ENCODE measurements at regions not wholly inside any gene's neighbourhood (a gene's known extent, or its start where the extent isn't known, plus 50 kb on each side); places are given as distances from the start of the nearest gene placed in this dataset.

- in situ Hi-C loops (cut with HindIII; ENCODE audit: low sequenced_read_pairs) = no loop called here
- no peak for DNase-seq (ENCODE audit: low read depth)
- H3K4me3 ChIP-seq (ENCODE audit: low read depth, low read length) = no peak overlapping the region
- TF ChIP-seq CTCF (IDR thresholded peaks at IDR 0.05; ENCODE audit: low read depth, low read length, missing control alignments) = no peak
These were observed 1066.9 kb upstream of the TENM3 start for GRCh38 chr4:181176306-181176705.

GRCh38 chr4:181181331-181181730, 1061.9 kb upstream of the TENM3 start:
- no peak overlapping the region for H3K4me3 ChIP-seq (ENCODE audit: low read depth, low read length)

GRCh38 chr4:181189751-181190150, 1053.5 kb upstream of the TENM3 start:
- in situ Hi-C loops (cut with HindIII; ENCODE audit: low sequenced_read_pairs) = no loop called here
- DNase-seq (ENCODE audit: low read depth) = no peak
- no peak for TF ChIP-seq CTCF (IDR thresholded peaks at IDR 0.05; ENCODE audit: low read depth, low read length, missing control alignments)
- no peak overlapping the region for H3K4me3 ChIP-seq (ENCODE audit: low read depth, low read length)

More at GRCh38 chr4:181181331-181181730, 1061.9 kb upstream of the TENM3 start:
- in situ Hi-C loops (cut with HindIII; ENCODE audit: low sequenced_read_pairs) = no loop called here
- DNase-seq (ENCODE audit: low read depth) = no peak
- no peak for TF ChIP-seq CTCF (IDR thresholded peaks at IDR 0.05; ENCODE audit: low read depth, low read length, missing control alignments)

GRCh38 chr4:181193131-181193930, 1049.9 kb upstream of the TENM3 start:
- no peak for DNase-seq (ENCODE audit: low read depth)
- no peak for TF ChIP-seq CTCF (IDR thresholded peaks at IDR 0.05; ENCODE audit: low read depth, low read length, missing control alignments)

GRCh38 chr4:181194096-181194495, 1049.1 kb upstream of the TENM3 start:
- DNase-seq (ENCODE audit: low read depth) = peak; percentile 12
- no peak for TF ChIP-seq CTCF (IDR thresholded peaks at IDR 0.05; ENCODE audit: low read depth, low read length, missing control alignments)
- in situ Hi-C loops (cut with HindIII; ENCODE audit: low sequenced_read_pairs) = no loop called here
- H3K4me3 ChIP-seq (ENCODE audit: low read depth, low read length) = no peak overlapping the region

More at GRCh38 chr4:181193131-181193930, 1049.9 kb upstream of the TENM3 start:
- no peak overlapping the region for H3K4me3 ChIP-seq (ENCODE audit: low read depth, low read length)
- in situ Hi-C loops (cut with HindIII; ENCODE audit: low sequenced_read_pairs) = no loop called here

GRCh38 chr4:181200076-181200475, 1043.1 kb upstream of the TENM3 start:
- no peak for TF ChIP-seq CTCF (IDR thresholded peaks at IDR 0.05; ENCODE audit: low read depth, low read length, missing control alignments)
- in situ Hi-C loops (cut with HindIII; ENCODE audit: low sequenced_read_pairs) = no loop called here
- no peak overlapping the region for H3K4me3 ChIP-seq (ENCODE audit: low read depth, low read length)
- no peak for DNase-seq (ENCODE audit: low read depth)

All from astrocyte of the cerebellum (primary cell).